ENCODE measurements at regions not wholly inside any gene's neighbourhood (a gene's known extent, or its start where the extent isn't known, plus 50 kb on each side); places are given as distances from the start of the nearest gene placed in this dataset.

DNA sequence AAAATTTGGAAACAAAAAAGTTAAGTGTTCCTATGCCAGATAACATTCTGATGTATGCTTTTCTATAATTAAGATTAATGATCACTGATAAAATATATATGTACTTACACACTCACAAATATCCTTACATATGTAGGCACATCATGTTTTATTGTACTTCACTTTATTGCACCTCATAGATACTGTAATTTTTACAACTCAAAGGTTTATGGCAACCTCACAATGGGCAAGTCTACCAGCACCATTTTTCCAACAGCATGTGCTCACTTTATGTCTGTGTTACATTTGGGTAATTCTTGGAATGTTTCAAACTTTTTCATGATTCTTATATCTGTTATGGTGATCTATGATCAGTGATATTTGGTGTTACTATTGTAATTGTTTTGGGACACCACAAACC is 57.8 kb upstream of the GPRIN3 start:
- H2AFZ ChIP-seq: no peak overlapping the region
- no peak for TF ChIP-seq EZH2 (IDR thresholded peaks at IDR 0.05; ENCODE audit: low read depth)
- TF ChIP-seq, protein P1, sequence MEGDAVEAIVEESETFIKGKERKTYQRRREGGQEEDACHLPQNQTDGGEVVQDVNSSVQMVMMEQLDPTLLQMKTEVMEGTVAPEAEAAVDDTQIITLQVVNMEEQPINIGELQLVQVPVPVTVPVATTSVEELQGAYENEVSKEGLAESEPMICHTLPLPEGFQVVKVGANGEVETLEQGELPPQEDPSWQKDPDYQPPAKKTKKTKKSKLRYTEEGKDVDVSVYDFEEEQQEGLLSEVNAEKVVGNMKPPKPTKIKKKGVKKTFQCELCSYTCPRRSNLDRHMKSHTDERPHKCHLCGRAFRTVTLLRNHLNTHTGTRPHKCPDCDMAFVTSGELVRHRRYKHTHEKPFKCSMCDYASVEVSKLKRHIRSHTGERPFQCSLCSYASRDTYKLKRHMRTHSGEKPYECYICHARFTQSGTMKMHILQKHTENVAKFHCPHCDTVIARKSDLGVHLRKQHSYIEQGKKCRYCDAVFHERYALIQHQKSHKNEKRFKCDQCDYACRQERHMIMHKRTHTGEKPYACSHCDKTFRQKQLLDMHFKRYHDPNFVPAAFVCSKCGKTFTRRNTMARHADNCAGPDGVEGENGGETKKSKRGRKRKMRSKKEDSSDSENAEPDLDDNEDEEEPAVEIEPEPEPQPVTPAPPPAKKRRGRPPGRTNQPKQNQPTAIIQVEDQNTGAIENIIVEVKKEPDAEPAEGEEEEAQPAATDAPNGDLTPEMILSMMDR (conservative IDR thresholded peaks at IDR 0.05): no peak
- no peaks in the 10 kb centered on the region for H3K9me3 ChIP-seq (ENCODE audit: insufficient read depth, low read depth)
- intact Hi-C loops (cut with micrococcal nuclease; ENCODE audit: unreplicated experiment): no loop called here
- H3K4me3 ChIP-seq: no peak overlapping the region
- no peaks in the 10 kb centered on the region for H3K9me2 ChIP-seq (ENCODE audit: insufficient read depth)
- no TSS peak for BruUV-seq (replicated peaks)
- ChIA-PET POLR2A (ENCODE audit: unreplicated experiment) (no interaction called here), CTCF (no interaction called here)
- H3F3A ChIP-seq (ENCODE audit: insufficient read depth, low read depth): no peaks in the 10 kb centered on the region
- H3K27ac ChIP-seq: no peak overlapping the region
- H3K79me2 ChIP-seq (ENCODE audit: low read depth): no peaks in the 10 kb centered on the region
- no peaks in the 10 kb centered on the region for H3K4me1 ChIP-seq (replicated peaks; ENCODE audit: insufficient read depth)
- H3K4me2 ChIP-seq: no peak overlapping the region
- DNase-seq: no peak
- H4K20me1 ChIP-seq (ENCODE audit: insufficient read depth): no peaks in the 10 kb centered on the region
- no peaks in the 10 kb centered on the region for H3K27me3 ChIP-seq (ENCODE audit: insufficient read depth, low read depth)
- no peaks in the 10 kb centered on the region for H3K36me3 ChIP-seq (ENCODE audit: low read depth)

DNA sequence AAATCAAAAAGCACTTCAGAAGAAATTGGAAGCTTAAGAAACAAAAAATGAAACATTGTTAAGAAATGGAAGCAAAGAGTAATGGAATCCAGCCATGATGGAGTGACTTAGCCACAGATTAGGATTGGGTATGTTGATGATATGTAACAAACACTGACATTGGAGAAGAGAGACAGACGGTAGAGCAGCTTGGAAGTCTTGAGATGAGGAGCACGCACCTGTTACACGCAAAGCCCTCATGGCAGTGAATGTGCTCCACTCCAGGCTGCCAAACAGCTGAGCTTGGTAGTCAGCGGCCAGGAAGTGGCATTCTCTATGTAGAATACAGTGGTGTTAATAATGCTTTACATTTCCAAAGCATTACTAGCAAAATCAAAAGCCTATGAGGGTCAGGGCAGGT is 56.9 kb upstream of the GPRIN3 start:
- Histone ChIP-seq H3K27ac (no peak overlapping the region), H3F3A (ENCODE audit: insufficient read depth, low read depth) (no peaks in the 10 kb centered on the region), H3K79me2 (ENCODE audit: low read depth) (no peaks in the 10 kb centered on the region), H3K4me2 (no peak overlapping the region), H2AFZ (no peak overlapping the region), H3K4me3 (no peak overlapping the region), H3K9me3 (ENCODE audit: insufficient read depth, low read depth) (no peaks in the 10 kb centered on the region), H3K9me2 (ENCODE audit: insufficient read depth) (no peaks in the 10 kb centered on the region), H4K20me1 (ENCODE audit: insufficient read depth) (no peaks in the 10 kb centered on the region), H3K27me3 (ENCODE audit: insufficient read depth, low read depth) (no peaks in the 10 kb centered on the region), H3K4me1 (replicated peaks; ENCODE audit: insufficient read depth) (no peaks in the 10 kb centered on the region), H3K36me3 (ENCODE audit: low read depth) (no peaks in the 10 kb centered on the region)
- CTCF ChIA-PET: no interaction called here
- BruUV-seq (replicated peaks): no TSS peak
- POLR2A ChIA-PET (ENCODE audit: unreplicated experiment): no interaction called here
- intact Hi-C loops (cut with micrococcal nuclease; ENCODE audit: unreplicated experiment): no loop called here
- TF ChIP-seq, protein P1 (conservative IDR thresholded peaks at IDR 0.05): no peak
- TF ChIP-seq EZH2 (IDR thresholded peaks at IDR 0.05; ENCODE audit: low read depth): no peak
- DNase-seq: no peak

GRCh38 chr4:89363786-89364185 is 56.2 kb upstream of the GPRIN3 start:
- no peaks in the 10 kb centered on the region for H3K4me1 ChIP-seq (replicated peaks; ENCODE audit: insufficient read depth)
- H3K9me2 ChIP-seq (ENCODE audit: insufficient read depth): no peaks in the 10 kb centered on the region
- H3K36me3 ChIP-seq (ENCODE audit: low read depth): no peaks in the 10 kb centered on the region
- H3K9me3 ChIP-seq (ENCODE audit: insufficient read depth, low read depth): no peaks in the 10 kb centered on the region
- no peaks in the 10 kb centered on the region for H3F3A ChIP-seq (ENCODE audit: insufficient read depth, low read depth)
- no peaks in the 10 kb centered on the region for H3K27me3 ChIP-seq (ENCODE audit: insufficient read depth, low read depth)
- H3K79me2 ChIP-seq (ENCODE audit: low read depth): no peaks in the 10 kb centered on the region
- H3K27ac ChIP-seq: no peak overlapping the region
- H3K4me3 ChIP-seq: no peak overlapping the region
- no TSS peak for BruUV-seq (replicated peaks)
- H2AFZ ChIP-seq: no peak overlapping the region
- POLR2A ChIA-PET (ENCODE audit: unreplicated experiment): no interaction called here
- CTCF ChIA-PET: no interaction called here
- H4K20me1 ChIP-seq (ENCODE audit: insufficient read depth): no peaks in the 10 kb centered on the region
- intact Hi-C loops (cut with micrococcal nuclease; ENCODE audit: unreplicated experiment): no loop called here
- no peak for DNase-seq
- TF ChIP-seq, protein P1 (conservative IDR thresholded peaks at IDR 0.05): no peak
- TF ChIP-seq EZH2 (IDR thresholded peaks at IDR 0.05; ENCODE audit: low read depth): no peak
- no peak overlapping the region for H3K4me2 ChIP-seq
